ENCODE measurements at regions not wholly inside any gene's neighbourhood (a gene's known extent, or its start where the extent isn't known, plus 50 kb on each side); places are given as distances from the start of the nearest gene placed in this dataset.

- TF ChIP-seq CTCF (conservative IDR thresholded peaks at IDR 0.05; ENCODE audit: low read depth, low read length) (no peak), EZH2 (IDR thresholded peaks at IDR 0.05; ENCODE audit: borderline replicate concordance, low read depth, low read length, poor library complexity, severe bottlenecking) (no peak)
Observed at GRCh38 chr6:115511771-115512170, 548.9 kb downstream of the FRK start.

Measured in A673 (cell line).